Activated naive CD8-positive, alpha-beta T cell treated with anti-CD3 and anti-CD28 coated beads for 36 hours (primary cell): ENCODE measurements at regions not wholly inside any gene's neighbourhood (a gene's known extent, or its start where the extent isn't known, plus 50 kb on each side); places are given as distances from the start of the nearest gene placed in this dataset.
"Not testable (repeated sequence)": the region's sequence is repeated elsewhere in the genome, so short reads cannot be mapped to it uniquely, and the experiment has no call there.

Source experiments
- DNase-seq: peaks from one replicate; pipeline ENCODE4 v3.0.0; 2021
- H3K27ac Mint-ChIP-seq: one replicate; pipeline ENCODE4 v1.8.0; 2022; ENCODE audit warnings: mild to moderate bottlenecking, moderate library complexity, mixed read lengths
- H3K27me3 Mint-ChIP-seq: one replicate; pipeline ENCODE4 v1.8.0; 2022; ENCODE audit warnings: mild to moderate bottlenecking, mixed read lengths
- H3K36me3 Mint-ChIP-seq: one replicate; pipeline ENCODE4 v1.8.0; 2021; ENCODE audit warnings: mild to moderate bottlenecking, mixed read lengths
- H3K4me1 Mint-ChIP-seq: one replicate; pipeline ENCODE4 v1.8.0; 2021; ENCODE audit warnings: mixed read lengths
- H3K4me3 Mint-ChIP-seq: one replicate; pipeline ENCODE4 v1.8.0; 2022; ENCODE audit warnings: mild to moderate bottlenecking, moderate library complexity, mixed read lengths
- H3K9me3 Mint-ChIP-seq: one replicate; pipeline ENCODE4 v1.8.0; 2022; ENCODE audit warnings: mixed read lengths

DNA sequence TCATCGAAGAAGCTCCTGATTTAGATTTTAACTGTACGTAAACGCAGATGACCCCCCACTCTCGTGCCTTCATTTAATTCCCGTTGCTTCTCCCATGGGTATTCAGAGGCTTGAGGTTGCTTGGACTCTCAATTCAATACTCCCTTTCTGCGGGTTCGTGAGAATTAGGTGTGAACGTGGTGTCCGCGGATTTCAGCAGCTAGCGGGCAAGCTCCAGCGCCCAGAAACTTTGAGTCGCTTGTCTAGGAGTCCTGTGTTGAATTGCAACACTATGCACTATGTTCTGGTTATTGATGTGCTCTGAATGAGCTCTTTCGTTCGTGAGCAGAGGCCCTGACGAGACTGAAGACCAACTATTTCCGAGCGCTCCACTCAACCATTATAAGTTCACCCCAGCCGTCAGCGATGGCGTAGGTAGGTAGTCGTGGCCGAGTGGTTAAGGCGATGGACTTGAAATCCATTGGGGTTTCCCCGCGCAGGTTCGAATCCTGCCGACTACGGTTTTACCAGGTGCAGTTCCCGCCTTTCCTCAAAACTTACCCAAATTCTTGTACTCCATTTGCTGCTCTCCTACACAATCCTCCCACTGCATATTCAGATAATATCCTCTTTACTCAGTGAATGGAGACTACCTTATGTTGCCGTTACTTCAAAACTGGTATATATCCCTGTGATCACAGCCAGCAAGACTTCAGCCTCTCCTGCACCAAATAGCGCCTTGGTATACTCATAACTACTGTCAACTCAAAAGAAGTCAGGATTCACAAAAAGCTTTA is 72.6 kb upstream of the ZNF184 start:
- Mint-ChIP-seq H3K9me3 (peaks cover 34% of the 10 kb centered on the region), H3K4me3 (peak overlapping the region; percentile 76), H3K27me3 (peaks cover 95% of the 10 kb centered on the region), H3K36me3 (peaks cover 5% of the 10 kb centered on the region), H3K27ac (peak overlapping the region; percentile 74), H3K4me1 (peaks cover 21% of the 10 kb centered on the region)
- peak; percentile 66 for DNase-seq

DNA sequence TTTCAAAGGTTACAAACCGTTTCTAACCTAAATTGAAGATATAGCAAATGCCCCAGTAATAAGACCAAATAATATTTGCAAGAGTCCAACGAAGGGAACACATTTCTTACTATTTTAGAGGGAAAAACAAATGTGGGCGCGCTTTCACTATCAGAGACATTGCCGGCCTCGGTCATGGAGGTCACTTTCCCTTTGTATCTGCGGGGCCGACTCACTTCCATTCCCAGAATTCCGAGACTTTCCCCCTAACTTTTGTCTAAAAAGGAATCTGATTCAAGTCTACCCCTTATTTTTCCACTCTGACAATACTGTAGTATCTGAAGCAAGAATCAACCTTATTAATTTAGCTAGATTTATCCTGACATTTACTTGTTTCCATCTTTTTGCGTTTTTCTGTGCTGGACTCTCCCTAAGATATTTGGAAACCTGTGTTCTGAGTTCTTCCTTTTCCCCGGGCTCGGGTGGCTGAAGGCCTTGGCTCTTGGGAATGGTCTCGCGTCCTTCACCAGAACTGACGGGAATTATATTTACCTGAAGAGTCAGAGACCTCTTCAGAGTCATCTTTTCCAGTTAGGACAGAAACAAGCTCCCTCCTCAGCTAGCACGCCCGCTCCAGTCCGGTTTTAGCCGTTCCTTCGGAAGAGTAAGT is 71.8 kb upstream of the ZNF184 start:
- no peak for DNase-seq
- Mint-ChIP-seq H3K36me3 (peaks cover 5% of the 10 kb centered on the region), H3K27me3 (peaks cover 94% of the 10 kb centered on the region), H3K27ac (no peak overlapping the region), H3K4me1 (peaks cover 21% of the 10 kb centered on the region), H3K4me3 (peak overlapping the region; percentile 76), H3K9me3 (peaks cover 34% of the 10 kb centered on the region)

DNA sequence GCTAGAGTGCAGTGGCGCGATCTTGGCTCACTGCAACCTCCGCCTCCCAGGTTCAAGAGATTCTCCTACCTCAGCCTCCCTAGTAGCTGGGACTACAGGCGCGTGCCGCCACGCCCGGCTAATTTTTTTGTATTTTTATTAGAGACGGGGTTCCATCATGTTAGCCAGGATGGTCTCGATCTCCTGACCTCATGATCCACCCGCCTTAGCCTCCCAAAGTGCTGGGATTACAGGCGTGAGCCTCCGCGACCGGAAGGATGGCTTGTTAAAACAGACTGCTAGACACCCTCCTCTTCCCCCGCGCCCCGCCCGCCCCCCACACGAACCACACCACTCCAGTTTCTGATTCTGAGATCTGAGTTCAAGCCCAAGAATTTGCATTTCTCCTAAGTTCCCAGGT is 71.2 kb upstream of the ZNF184 start:
- H3K27me3 Mint-ChIP-seq, result peaks cover 94% of the 10 kb centered on the region
- H3K4me3 Mint-ChIP-seq, result peak overlapping the region; percentile 76
- H3K27ac Mint-ChIP-seq, DNase-seq, H3K36me3 Mint-ChIP-seq: not testable (repeated sequence)
- H3K9me3 Mint-ChIP-seq, result peaks cover 34% of the 10 kb centered on the region
- H3K4me1 Mint-ChIP-seq, result peaks cover 21% of the 10 kb centered on the region

DNA sequence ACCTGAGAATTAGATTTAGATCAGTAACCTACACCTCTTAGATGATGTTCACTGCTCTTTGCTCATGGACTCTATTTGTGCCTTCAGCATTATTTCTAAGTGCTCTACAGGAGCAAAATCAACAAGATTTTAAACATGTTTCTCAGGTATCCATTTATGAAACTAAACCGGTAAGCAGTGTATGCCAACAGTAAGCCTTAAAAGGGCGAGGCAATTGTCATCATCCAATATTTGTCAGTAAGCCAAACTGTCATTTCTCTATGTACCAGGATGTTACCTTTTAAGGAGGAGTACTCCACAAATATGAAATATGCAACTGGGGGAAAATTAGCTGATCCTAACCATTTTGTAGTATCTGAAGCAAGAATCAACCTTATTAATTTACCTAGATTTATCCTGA is 69.6 kb upstream of the ZNF184 start:
- Mint-ChIP-seq H3K27me3 (peaks cover 94% of the 10 kb centered on the region), H3K9me3 (peaks cover 31% of the 10 kb centered on the region), H3K4me3 (no peak overlapping the region), H3K27ac (no peak overlapping the region), H3K36me3 (peaks cover 5% of the 10 kb centered on the region), H3K4me1 (peaks cover 15% of the 10 kb centered on the region)
- no peak for DNase-seq

DNA sequence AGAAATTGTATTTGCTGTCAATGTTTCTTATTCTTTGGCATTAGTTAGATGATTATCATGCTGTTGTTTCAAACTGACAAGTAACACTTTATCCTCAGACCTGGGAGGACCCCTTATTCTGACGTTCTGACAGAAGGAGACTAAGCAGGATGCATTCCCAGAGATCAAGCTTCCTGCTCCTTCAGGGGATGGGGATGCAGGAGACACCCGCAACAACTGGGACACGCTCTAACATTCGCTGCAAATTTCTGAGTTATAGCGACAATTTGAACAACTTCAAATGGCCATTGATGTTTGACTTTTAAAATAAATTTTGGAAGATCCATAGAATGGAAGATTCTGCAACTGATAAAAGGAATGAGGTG is 69.0 kb upstream of the ZNF184 start:
- H3K4me3 Mint-ChIP-seq, result no peak overlapping the region
- peaks cover 94% of the 10 kb centered on the region for H3K27me3 Mint-ChIP-seq
- H3K4me1 Mint-ChIP-seq, result peaks cover 14% of the 10 kb centered on the region
- no peak for DNase-seq
- H3K27ac Mint-ChIP-seq, result no peak overlapping the region
- peaks cover 26% of the 10 kb centered on the region for H3K9me3 Mint-ChIP-seq
- H3K36me3 Mint-ChIP-seq, result peaks cover 2% of the 10 kb centered on the region

DNA sequence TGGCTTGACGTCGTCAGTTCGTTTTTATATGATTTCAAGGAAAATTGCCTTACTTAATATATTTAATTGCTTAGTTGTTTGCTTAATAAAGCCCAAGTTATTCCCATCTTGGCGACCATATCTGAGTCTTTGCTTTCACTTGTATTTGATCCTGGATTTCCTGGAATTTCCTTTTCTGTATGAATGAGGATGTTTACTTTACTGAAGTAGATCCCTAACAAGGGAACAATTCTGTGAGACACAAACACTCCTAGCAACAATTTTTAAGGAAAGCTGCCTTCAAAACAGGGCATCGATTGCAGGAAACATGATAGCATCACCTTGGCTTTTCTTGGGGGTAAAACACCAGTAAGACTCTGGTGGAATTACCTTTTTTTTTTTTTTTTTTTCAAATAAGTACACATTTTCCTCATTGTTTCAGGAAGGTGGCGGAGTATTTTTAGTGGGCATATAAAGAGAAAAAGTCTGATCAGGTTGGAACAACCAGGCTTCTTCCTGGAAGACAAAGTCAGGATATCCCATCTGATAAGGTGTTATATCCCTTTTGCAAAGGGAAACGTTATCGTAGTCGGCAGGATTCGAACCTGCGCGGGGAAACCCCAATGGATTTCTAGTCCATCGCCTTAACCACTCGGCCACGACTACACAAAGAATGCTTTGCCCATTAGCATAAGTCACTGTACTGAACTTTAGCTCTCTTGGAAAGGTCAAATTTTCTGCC is 68.5 kb upstream of the ZNF184 start:
- peaks cover 92% of the 10 kb centered on the region for H3K27me3 Mint-ChIP-seq
- H3K4me1 Mint-ChIP-seq, result peaks cover 14% of the 10 kb centered on the region
- H3K4me3 Mint-ChIP-seq, result no peak overlapping the region
- no peak overlapping the region for H3K27ac Mint-ChIP-seq
- peak; percentile 24 for DNase-seq
- peaks cover 21% of the 10 kb centered on the region for H3K9me3 Mint-ChIP-seq
- H3K36me3 Mint-ChIP-seq, result peaks cover 2% of the 10 kb centered on the region

DNA sequence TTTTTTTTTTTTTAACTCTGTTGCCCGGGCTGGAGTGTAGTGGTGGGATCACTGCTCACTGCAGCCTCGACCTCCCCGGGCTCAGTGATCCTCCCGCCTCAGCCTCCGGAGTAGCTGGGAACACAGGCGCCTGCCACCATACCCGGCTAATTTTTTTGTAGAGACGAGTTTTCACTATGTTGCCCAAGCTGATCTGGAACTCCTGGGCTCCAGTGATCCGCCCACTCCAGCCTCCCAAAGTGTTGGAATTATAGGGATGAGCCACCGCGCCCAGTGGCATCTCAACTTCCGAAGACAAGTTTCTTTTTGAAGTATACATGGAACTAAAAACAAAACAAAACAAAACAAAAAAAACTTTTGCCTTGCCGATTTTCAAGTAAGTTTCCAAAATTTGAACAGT is 66.6 kb upstream of the ZNF184 start:
- Mint-ChIP-seq H3K27me3 (peaks cover 91% of the 10 kb centered on the region), H3K36me3 (no peaks in the 10 kb centered on the region), H3K27ac (no peak overlapping the region), H3K4me3 (no peak overlapping the region), H3K4me1 (peaks cover 2% of the 10 kb centered on the region), H3K9me3 (peaks cover 14% of the 10 kb centered on the region)
- no peak for DNase-seq

DNA sequence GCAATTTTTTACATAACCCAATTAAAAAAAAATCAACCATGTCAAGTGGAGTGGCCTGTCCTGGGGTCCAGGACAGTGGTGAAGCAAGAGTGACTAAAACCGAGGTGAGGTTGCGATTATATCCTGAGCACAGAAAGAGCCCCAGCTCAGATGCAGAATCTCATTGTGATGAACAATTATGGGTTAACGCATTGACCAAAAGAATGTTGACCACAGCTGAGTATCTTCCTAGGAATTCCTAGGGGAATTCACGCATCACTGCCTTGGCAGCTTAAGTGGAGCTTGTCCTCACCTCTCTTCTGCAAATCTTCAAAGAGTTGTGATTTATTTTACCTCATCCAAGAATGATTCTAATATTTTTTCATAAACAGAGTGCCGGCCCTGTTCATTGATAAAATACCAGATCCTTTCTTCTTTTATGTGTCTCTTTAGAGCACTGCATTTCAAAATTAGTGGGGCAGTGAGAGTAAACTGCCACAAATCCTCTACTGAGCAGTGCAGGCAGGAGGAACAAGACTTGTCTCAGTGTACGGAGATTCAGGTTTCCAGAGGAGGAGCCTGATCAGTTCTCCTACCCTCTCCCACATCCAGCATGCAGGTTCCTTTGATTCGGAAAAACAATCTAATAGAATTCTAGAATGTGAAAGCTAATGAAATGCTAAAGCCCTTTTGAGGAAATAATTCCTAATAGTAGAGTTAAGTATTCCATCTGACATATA is 60.1 kb upstream of the ZNF184 start:
- Mint-ChIP-seq H3K27me3 (peaks cover 79% of the 10 kb centered on the region), H3K27ac (no peak overlapping the region), H3K9me3 (no peaks in the 10 kb centered on the region), H3K4me1 (no peaks in the 10 kb centered on the region), H3K4me3 (no peak overlapping the region), H3K36me3 (no peaks in the 10 kb centered on the region)
- no peak for DNase-seq

DNA sequence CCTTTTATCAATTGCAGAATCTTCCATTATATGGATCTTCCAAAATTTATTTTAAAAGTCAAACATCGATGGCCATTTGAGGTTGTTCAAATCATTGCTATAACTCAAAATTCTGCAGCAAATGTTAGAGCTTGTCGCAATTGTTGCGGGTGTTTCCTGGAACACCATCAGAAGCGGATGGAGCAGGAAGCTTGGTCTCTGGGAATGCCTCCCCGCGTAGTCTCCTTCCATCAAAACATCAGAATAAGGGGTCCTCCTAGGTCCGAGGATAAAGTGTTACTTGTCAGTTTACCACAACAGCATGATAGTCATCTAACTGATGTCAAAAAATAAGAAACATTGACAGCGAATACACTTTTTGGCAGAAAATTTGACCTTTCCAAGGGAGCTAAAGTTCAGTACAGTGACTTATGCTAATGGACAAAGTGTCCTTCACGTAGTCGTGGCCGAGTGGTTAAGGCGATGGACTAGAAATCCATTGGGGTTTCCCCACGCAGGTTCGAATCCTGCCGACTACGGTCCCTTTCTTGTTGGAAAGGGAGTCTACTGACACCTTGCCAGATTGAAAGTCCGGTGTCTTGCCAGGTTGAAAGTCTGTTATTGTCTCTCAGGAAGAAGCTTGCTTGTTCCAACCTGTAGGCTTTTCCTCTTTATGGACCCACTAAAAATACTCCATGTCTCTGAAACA is 59.0 kb upstream of the ZNF184 start:
- Mint-ChIP-seq H3K27ac (no peak overlapping the region), H3K4me3 (no peak overlapping the region)

DNA sequence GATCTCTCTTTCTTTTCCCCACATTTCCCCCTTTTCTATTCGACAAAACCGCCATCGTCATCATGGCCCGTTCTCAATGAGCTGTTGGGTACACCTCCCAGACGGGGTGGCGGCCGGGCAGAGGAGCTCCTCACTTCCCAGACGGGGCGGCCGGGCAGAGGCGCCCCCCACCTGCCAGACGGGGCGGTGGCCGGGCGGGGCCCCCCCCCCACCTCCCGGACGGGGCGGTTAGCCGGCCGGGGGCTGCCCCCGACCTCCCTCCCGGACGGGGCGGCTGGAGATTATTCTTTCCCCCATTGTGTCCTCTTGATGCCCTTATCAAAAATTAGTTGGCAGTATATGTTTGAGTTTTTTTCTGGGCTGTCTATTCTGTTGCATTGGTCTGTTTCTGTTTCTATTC is 56.9 kb upstream of the ZNF184 start:
- H3K4me3 Mint-ChIP-seq, DNase-seq, H3K27ac Mint-ChIP-seq, H3K36me3 Mint-ChIP-seq, H3K9me3 Mint-ChIP-seq, H3K4me1 Mint-ChIP-seq: not testable (repeated sequence)
- peaks cover 56% of the 10 kb centered on the region for H3K27me3 Mint-ChIP-seq

More for the DNA sequence above, 59.0 kb upstream of the ZNF184 start:
- no peaks in the 10 kb centered on the region for H3K4me1 Mint-ChIP-seq
- no peaks in the 10 kb centered on the region for H3K36me3 Mint-ChIP-seq
- H3K27me3 Mint-ChIP-seq, result peaks cover 69% of the 10 kb centered on the region
- no peaks in the 10 kb centered on the region for H3K9me3 Mint-ChIP-seq
- no peak for DNase-seq

DNA sequence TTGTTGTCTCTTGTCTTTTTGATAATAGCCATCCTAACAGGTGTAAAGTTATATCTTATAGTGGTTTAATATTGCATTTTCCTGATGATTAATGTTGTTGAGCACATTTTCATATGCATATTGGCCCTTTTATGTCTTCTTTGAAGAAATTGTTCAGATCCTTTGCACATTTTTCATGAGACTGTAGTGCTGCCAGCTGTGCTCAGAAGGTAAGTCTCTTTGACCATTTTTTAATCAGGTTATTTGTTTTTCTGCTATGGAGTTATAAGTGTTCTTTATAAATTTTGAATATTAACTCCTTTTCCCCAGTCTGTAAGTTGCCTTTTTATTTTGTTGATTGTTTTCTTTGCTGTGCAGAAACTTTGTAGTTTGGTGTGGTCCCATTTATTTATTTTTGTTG is 55.8 kb upstream of the ZNF184 start:
- Mint-ChIP-seq H3K27ac (no peak overlapping the region), H3K4me1 (no peaks in the 10 kb centered on the region), H3K4me3 (no peak overlapping the region), H3K9me3 (no peaks in the 10 kb centered on the region), H3K36me3 (no peaks in the 10 kb centered on the region), H3K27me3 (peaks cover 53% of the 10 kb centered on the region)
- DNase-seq, result no peak
